ENCODE measurements at regions not wholly inside any gene's neighbourhood (a gene's known extent, or its start where the extent isn't known, plus 50 kb on each side); places are given as distances from the start of the nearest gene placed in this dataset.

DNA sequence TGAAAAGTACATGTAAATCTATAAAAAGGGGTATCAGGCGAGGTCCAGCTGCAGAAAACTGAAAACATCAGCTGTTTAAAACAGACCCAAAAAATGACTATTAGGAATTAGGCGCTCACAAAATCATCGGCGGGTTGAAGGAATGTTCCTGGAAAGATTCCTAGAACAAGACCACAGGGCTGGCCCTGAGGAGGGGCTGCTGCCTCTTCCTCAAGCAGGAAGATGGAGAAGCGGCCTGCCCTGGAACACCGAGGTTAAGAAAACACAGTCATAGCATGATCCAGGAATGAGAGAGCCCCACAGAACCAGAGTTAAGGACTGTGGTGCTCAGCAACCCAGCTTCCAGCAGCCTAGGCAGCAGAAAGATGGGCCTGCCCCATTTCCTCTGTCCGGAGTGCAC lies 78.4 kb downstream of the C11orf91 start:
- Histone ChIP-seq H3K18ac (ENCODE audit: low read length) (no peak overlapping the region), H3K4me1 (ENCODE audit: control insufficient read depth, low read depth, low read length) (peaks cover 2% of the 10 kb centered on the region), H2BK15ac (replicated peaks; ENCODE audit: low read depth) (no peak overlapping the region), H3K27me3 (ENCODE audit: insufficient read depth, low read length, poor library complexity) (no peaks in the 10 kb centered on the region), H3K27ac (ENCODE audit: low read depth, low read length) (no peak overlapping the region), H3K79me2 (ENCODE audit: control insufficient read depth, insufficient read depth, low read length) (no peaks in the 10 kb centered on the region), H3K79me1 (ENCODE audit: low read length) (no peaks in the 10 kb centered on the region), H3K4me3 (ENCODE audit: low read length) (no peak overlapping the region), H4K8ac (ENCODE audit: low read depth, low read length) (no peak overlapping the region), H2BK5ac (ENCODE audit: low read length) (no peak overlapping the region), H3K4ac (ENCODE audit: low read depth, low read length) (no peak overlapping the region), H3K9ac (ENCODE audit: low read length) (no peak overlapping the region), H3K56ac (ENCODE audit: low read length) (no peak overlapping the region), H3K23ac (ENCODE audit: low read length) (no peak overlapping the region), H2BK120ac (ENCODE audit: low read depth, low read length) (no peak overlapping the region), H2AK5ac (ENCODE audit: low read length) (no peak overlapping the region), H4K5ac (ENCODE audit: low read length) (no peak overlapping the region), H3K4me2 (ENCODE audit: low read length) (no peak overlapping the region), H3K36me3 (ENCODE audit: control insufficient read depth, insufficient read depth, low read length) (no peaks in the 10 kb centered on the region)
- no peak for DNase-seq
- WGBS (ENCODE audit: extremely low coverage, insufficient coverage, low lambda C conversion rate) = no CpG with 5 or more reads among the region's 7 CpGs

- H3K27ac ChIP-seq (ENCODE audit: low read depth, low read length) = no peak overlapping the region
- WGBS (ENCODE audit: extremely low coverage, insufficient coverage, low lambda C conversion rate) = 100% methylated on average over 2 of the region's 6 CpGs
Measured at GRCh38 chr11:33620423-33621171, 80.0 kb downstream of the C11orf91 start.

DNA sequence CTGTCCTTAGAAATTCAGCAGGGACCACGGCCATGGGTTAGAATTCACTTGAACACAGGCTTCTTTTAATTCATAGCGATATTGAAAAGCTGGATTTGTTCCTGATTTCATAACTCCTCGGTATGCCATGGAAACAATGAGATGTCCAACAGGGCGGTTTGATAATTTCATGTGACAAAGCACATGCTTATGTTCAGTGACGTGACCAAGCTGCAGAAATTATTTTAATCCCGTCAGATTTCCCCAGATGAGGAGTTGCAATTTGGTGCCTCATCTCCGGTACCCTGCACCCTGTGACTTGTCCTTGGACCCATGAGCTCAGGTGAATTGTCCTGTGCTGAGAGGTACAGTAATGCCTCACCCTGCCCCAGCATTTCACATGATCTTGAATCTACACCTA lies 81.7 kb downstream of the C11orf91 start:
- H3K36me3 ChIP-seq (ENCODE audit: control insufficient read depth, insufficient read depth, low read length) = no peaks in the 10 kb centered on the region
- H3K4me2 ChIP-seq (ENCODE audit: low read length) = no peak overlapping the region
- no peak overlapping the region for H2BK5ac ChIP-seq (ENCODE audit: low read length)
- no peaks in the 10 kb centered on the region for H3K79me2 ChIP-seq (ENCODE audit: control insufficient read depth, insufficient read depth, low read length)
- no CpG with 5 or more reads among the region's 7 CpGs for WGBS (ENCODE audit: extremely low coverage, insufficient coverage, low lambda C conversion rate)
- H2BK15ac ChIP-seq (replicated peaks; ENCODE audit: low read depth) = no peak overlapping the region
- H3K4me1 ChIP-seq (ENCODE audit: control insufficient read depth, low read depth, low read length) = peaks cover 2% of the 10 kb centered on the region
- H3K27me3 ChIP-seq (ENCODE audit: insufficient read depth, low read length, poor library complexity) = no peaks in the 10 kb centered on the region
- no peak overlapping the region for H3K4ac ChIP-seq (ENCODE audit: low read depth, low read length)
- no peak overlapping the region for H3K23ac ChIP-seq (ENCODE audit: low read length)
- no peak overlapping the region for H4K8ac ChIP-seq (ENCODE audit: low read depth, low read length)
- no peak overlapping the region for H3K27ac ChIP-seq (ENCODE audit: low read depth, low read length)
- H3K56ac ChIP-seq (ENCODE audit: low read length) = no peak overlapping the region
- H3K79me1 ChIP-seq (ENCODE audit: low read length) = no peaks in the 10 kb centered on the region
- H2BK120ac ChIP-seq (ENCODE audit: low read depth, low read length) = no peak overlapping the region
- H4K5ac ChIP-seq (ENCODE audit: low read length) = no peak overlapping the region
- H3K4me3 ChIP-seq (ENCODE audit: low read length) = no peak overlapping the region
- H3K9ac ChIP-seq (ENCODE audit: low read length) = no peak overlapping the region
- no peak overlapping the region for H3K18ac ChIP-seq (ENCODE audit: low read length)
- H2AK5ac ChIP-seq (ENCODE audit: low read length) = no peak overlapping the region
- DNase-seq = no peak

More at GRCh38 chr11:33620423-33621171, 80.0 kb downstream of the C11orf91 start:
- H3K4ac ChIP-seq (ENCODE audit: low read depth, low read length) = no peak overlapping the region
- no peaks in the 10 kb centered on the region for H3K79me1 ChIP-seq (ENCODE audit: low read length)
- H4K8ac ChIP-seq (ENCODE audit: low read depth, low read length) = no peak overlapping the region
- H3K9ac ChIP-seq (ENCODE audit: low read length) = no peak overlapping the region
- no peak overlapping the region for H2AK5ac ChIP-seq (ENCODE audit: low read length)
- H3K23ac ChIP-seq (ENCODE audit: low read length) = no peak overlapping the region
- no peak overlapping the region for H3K56ac ChIP-seq (ENCODE audit: low read length)
- no peaks in the 10 kb centered on the region for H3K27me3 ChIP-seq (ENCODE audit: insufficient read depth, low read length, poor library complexity)
- no peak overlapping the region for H3K18ac ChIP-seq (ENCODE audit: low read length)
- peaks cover 2% of the 10 kb centered on the region for H3K4me1 ChIP-seq (ENCODE audit: control insufficient read depth, low read depth, low read length)
- no peak overlapping the region for H2BK15ac ChIP-seq (replicated peaks; ENCODE audit: low read depth)
- no peaks in the 10 kb centered on the region for H3K79me2 ChIP-seq (ENCODE audit: control insufficient read depth, insufficient read depth, low read length)
- no peak overlapping the region for H4K5ac ChIP-seq (ENCODE audit: low read length)
- H2BK120ac ChIP-seq (ENCODE audit: low read depth, low read length) = no peak overlapping the region
- no peak for DNase-seq
- no peak overlapping the region for H2BK5ac ChIP-seq (ENCODE audit: low read length)
- H3K4me2 ChIP-seq (ENCODE audit: low read length) = no peak overlapping the region
- H3K4me3 ChIP-seq (ENCODE audit: low read length) = no peak overlapping the region
- no peaks in the 10 kb centered on the region for H3K36me3 ChIP-seq (ENCODE audit: control insufficient read depth, insufficient read depth, low read length)

GRCh38 chr11:33618351-33618710 lies 82.3 kb downstream of the C11orf91 start:
- H3K18ac ChIP-seq (ENCODE audit: low read length) = no peak overlapping the region
- no peak overlapping the region for H3K23ac ChIP-seq (ENCODE audit: low read length)
- no peak overlapping the region for H3K9ac ChIP-seq (ENCODE audit: low read length)
- H3K36me3 ChIP-seq (ENCODE audit: control insufficient read depth, insufficient read depth, low read length) = no peaks in the 10 kb centered on the region
- no peaks in the 10 kb centered on the region for H3K79me1 ChIP-seq (ENCODE audit: low read length)
- H3K4ac ChIP-seq (ENCODE audit: low read depth, low read length) = no peak overlapping the region
- no peaks in the 10 kb centered on the region for H3K27me3 ChIP-seq (ENCODE audit: insufficient read depth, low read length, poor library complexity)
- H3K4me1 ChIP-seq (ENCODE audit: control insufficient read depth, low read depth, low read length) = no peaks in the 10 kb centered on the region
- H3K4me3 ChIP-seq (ENCODE audit: low read length) = no peak overlapping the region
- H2BK5ac ChIP-seq (ENCODE audit: low read length) = no peak overlapping the region
- no peak overlapping the region for H3K56ac ChIP-seq (ENCODE audit: low read length)
- no peak for DNase-seq
- H4K5ac ChIP-seq (ENCODE audit: low read length) = no peak overlapping the region
- no peak overlapping the region for H3K27ac ChIP-seq (ENCODE audit: low read depth, low read length)
- no peak overlapping the region for H4K8ac ChIP-seq (ENCODE audit: low read depth, low read length)
- WGBS (ENCODE audit: extremely low coverage, insufficient coverage, low lambda C conversion rate) = no CpG with 5 or more reads among the region's 10 CpGs
- no peak overlapping the region for H2BK120ac ChIP-seq (ENCODE audit: low read depth, low read length)
- H2AK5ac ChIP-seq (ENCODE audit: low read length) = no peak overlapping the region
- no peak overlapping the region for H3K4me2 ChIP-seq (ENCODE audit: low read length)
- H3K79me2 ChIP-seq (ENCODE audit: control insufficient read depth, insufficient read depth, low read length) = no peaks in the 10 kb centered on the region
- no peak overlapping the region for H2BK15ac ChIP-seq (replicated peaks; ENCODE audit: low read depth)

- no peak overlapping the region for H3K56ac ChIP-seq (ENCODE audit: low read length)
- H3K18ac ChIP-seq (ENCODE audit: low read length) = no peak overlapping the region
- H3K4me3 ChIP-seq (ENCODE audit: low read length) = no peak overlapping the region
- no peak overlapping the region for H3K9ac ChIP-seq (ENCODE audit: low read length)
- H2BK120ac ChIP-seq (ENCODE audit: low read depth, low read length) = no peak overlapping the region
- no peaks in the 10 kb centered on the region for H3K4me1 ChIP-seq (ENCODE audit: control insufficient read depth, low read depth, low read length)
- WGBS (ENCODE audit: extremely low coverage, insufficient coverage, low lambda C conversion rate) = no CpG with 5 or more reads among the region's 8 CpGs
- no peaks in the 10 kb centered on the region for H3K79me1 ChIP-seq (ENCODE audit: low read length)
- H3K4me2 ChIP-seq (ENCODE audit: low read length) = no peak overlapping the region
- no peak overlapping the region for H2AK5ac ChIP-seq (ENCODE audit: low read length)
- no peak overlapping the region for H2BK15ac ChIP-seq (replicated peaks; ENCODE audit: low read depth)
- no peaks in the 10 kb centered on the region for H3K36me3 ChIP-seq (ENCODE audit: control insufficient read depth, insufficient read depth, low read length)
- no peak overlapping the region for H3K23ac ChIP-seq (ENCODE audit: low read length)
- no peak overlapping the region for H4K8ac ChIP-seq (ENCODE audit: low read depth, low read length)
- H4K5ac ChIP-seq (ENCODE audit: low read length) = no peak overlapping the region
- DNase-seq = no peak
- H3K79me2 ChIP-seq (ENCODE audit: control insufficient read depth, insufficient read depth, low read length) = no peaks in the 10 kb centered on the region
- no peak overlapping the region for H3K4ac ChIP-seq (ENCODE audit: low read depth, low read length)
- H3K27me3 ChIP-seq (ENCODE audit: insufficient read depth, low read length, poor library complexity) = no peaks in the 10 kb centered on the region
- H2BK5ac ChIP-seq (ENCODE audit: low read length) = no peak overlapping the region
- no peak overlapping the region for H3K27ac ChIP-seq (ENCODE audit: low read depth, low read length)
Measured at GRCh38 chr11:33617672-33618350, 82.8 kb downstream of the C11orf91 start.
